VCaP (cell line): ENCODE measurements at regions not wholly inside any gene's neighbourhood (a gene's known extent, or its start where the extent isn't known, plus 50 kb on each side); places are given as distances from the start of the nearest gene placed in this dataset.
"Not testable (repeated sequence)": the region's sequence is repeated elsewhere in the genome, so short reads cannot be mapped to it uniquely, and the experiment has no call there.

Source experiments
- H3K27ac ChIP-seq: fragments of 450-650 bp; 2 replicates; pipeline ENCODE4 v1.5.1; 2017
- TF ChIP-seq, protein P1 (sequence below): fragments of 450-650 bp; conservative IDR thresholded peaks from 2 replicates; pipeline ENCODE4 v1.5.1; 2017; ENCODE audit warnings: mild to moderate bottlenecking, moderate library complexity

DNA sequence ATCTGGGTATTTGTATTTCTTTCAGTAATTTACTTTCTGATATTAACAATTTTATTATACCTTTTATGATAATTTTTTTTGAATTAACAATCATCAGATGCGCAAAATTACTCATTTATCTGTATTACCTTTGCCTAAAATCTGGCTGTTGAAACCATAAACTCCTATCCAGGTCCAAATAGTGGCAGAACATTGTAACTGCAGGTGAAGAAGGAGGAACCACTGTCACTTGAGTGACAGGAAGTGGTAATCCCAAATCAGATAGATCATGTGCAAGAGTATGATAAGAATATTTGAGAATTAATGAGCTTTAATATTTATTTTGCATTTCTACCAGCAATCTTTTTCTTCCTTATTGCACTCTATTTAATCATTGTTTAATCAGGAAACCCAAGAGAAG is 139.3 kb upstream of the TLE4 start:
- TF ChIP-seq, protein P1, sequence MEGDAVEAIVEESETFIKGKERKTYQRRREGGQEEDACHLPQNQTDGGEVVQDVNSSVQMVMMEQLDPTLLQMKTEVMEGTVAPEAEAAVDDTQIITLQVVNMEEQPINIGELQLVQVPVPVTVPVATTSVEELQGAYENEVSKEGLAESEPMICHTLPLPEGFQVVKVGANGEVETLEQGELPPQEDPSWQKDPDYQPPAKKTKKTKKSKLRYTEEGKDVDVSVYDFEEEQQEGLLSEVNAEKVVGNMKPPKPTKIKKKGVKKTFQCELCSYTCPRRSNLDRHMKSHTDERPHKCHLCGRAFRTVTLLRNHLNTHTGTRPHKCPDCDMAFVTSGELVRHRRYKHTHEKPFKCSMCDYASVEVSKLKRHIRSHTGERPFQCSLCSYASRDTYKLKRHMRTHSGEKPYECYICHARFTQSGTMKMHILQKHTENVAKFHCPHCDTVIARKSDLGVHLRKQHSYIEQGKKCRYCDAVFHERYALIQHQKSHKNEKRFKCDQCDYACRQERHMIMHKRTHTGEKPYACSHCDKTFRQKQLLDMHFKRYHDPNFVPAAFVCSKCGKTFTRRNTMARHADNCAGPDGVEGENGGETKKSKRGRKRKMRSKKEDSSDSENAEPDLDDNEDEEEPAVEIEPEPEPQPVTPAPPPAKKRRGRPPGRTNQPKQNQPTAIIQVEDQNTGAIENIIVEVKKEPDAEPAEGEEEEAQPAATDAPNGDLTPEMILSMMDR, result peak; percentile 45
- H3K27ac ChIP-seq, result no peak overlapping the region

DNA sequence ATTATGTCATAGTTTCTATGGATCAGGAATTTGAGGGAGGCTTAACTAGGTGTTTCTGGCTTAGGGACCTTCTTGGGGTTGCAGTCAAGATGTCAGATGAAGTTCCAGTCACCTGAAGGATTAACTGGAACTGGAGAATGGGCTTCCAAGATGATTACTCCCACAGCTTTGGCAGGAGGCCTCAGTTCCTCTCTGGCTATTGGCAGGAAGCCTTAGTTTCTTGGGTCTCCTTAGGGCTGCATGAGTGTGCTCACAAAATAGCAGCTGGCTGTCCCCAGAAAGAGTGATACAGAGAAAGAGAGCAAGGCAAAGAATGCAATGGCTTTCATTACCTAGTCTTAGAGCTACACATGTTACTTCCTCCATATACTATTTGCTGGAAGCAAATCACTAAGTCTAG is 138.1 kb upstream of the TLE4 start:
- no peak overlapping the region for H3K27ac ChIP-seq
- TF ChIP-seq, protein P1, result no peak

DNA sequence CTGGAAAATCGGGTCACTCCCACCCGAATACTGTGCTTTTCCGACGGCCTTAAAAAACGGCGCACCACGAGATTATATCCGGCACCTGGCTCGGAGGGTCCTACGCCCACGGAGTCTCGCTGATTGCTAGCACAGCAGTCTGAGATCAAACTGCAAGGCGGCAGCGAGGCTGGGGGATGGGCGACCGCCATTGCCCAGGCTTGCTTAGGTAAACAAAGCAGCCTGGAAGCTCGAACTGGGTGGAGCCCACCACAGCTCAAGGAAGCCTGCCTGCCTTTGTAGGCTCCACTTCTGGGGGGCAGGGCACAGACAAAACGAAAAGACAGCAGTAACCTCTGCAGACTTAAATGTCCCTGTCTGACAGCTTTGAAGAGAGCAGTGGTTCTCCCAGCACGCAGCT is 132.5 kb upstream of the TLE4 start:
- not testable (repeated sequence) for H3K27ac ChIP-seq

DNA sequence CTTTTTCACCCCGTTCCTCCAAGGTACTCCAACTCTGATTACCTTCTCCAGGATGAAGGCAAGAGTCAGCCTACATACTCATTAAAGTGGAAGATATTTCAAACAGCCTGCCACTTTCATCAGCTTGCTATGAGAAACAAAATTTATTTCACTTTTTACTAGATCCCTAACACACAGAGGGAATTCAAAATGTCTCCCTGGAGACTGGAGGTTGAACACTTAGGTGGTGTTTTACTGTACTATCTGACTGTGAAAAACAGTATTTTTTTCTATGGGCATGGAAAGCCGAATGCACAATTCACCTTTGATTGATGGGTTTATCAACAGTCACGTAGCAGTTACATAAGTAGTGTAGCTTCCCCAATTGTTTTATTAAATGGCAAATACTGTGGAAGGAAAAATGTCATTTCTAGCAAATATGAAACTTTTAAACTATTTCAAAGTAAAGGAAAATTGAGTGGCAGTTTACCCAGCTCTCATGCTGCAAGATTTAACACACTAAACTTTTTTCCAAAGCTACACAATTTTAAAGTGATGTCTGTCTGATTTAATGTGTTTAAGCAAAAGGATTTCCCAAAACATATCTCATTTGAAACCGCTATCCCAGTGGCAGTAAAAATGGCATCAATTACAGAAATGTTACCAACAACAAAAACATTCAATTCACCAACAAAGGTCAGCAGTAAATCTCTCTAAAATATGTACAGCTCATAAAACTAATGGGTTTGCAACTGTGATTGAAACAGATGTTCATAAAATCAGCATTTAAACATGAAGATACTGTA is 125.0 kb upstream of the TLE4 start:
- TF ChIP-seq, protein P1, result no peak
- H3K27ac ChIP-seq, result no peak overlapping the region

DNA sequence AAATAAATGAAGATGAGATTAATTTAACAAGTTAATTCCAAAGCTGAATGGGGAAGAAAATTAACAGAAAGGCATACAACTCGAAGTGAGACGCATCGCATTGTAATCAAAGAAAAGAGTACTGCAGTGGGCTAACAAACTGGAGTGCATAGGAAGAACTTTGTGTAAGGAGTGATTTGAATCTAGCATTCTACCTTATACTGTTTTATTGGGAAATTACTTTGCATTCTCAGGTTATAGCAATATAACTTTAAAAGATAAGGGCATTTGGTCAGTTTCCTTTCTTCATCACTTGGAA is 124.5 kb upstream of the TLE4 start:
- no peak overlapping the region for H3K27ac ChIP-seq

DNA sequence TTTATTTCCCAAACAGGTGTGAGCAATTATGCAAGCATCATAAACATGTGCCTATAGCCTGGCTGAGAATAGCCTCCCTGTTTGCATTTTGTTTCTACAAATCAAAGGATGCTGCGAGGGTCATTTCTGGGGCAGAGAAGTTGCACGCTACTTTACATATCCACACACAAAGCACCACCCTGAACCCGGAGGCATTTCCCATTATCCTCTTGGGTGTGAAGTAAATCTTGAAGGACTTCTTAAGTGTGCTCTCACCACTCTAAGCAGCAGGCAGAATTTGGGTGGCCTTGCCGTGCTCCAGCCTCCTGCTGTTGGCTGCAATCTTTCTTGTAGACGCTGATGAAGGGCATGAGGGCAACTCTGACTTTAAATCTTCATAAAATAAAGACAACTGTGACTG is 124.0 kb upstream of the TLE4 start:
- H3K27ac ChIP-seq, result no peak overlapping the region
- TF ChIP-seq, protein P1, result no peak

More for the DNA sequence above, 124.5 kb upstream of the TLE4 start:
- TF ChIP-seq, protein P1, result no peak

DNA sequence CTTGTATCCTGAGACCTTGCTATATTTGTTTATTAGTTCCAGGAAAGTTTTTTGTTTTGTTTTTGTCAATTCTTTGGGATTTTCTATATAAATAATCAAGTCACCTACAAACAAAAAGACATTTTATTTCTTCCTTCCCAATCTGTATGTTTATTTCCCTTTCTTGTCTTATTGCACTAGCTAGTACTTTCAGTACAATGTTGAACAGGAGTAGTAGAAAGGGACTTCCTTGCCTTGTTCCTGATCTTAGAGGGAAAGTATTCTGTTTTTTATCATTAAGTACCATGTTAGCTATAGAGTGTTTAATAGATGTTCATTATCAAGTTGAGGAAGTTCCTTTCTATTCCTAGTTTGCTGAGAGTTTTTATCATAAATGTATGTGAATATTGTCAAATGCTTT is 119.5 kb upstream of the TLE4 start:
- TF ChIP-seq, protein P1, result no peak
- H3K27ac ChIP-seq, result no peak overlapping the region

DNA sequence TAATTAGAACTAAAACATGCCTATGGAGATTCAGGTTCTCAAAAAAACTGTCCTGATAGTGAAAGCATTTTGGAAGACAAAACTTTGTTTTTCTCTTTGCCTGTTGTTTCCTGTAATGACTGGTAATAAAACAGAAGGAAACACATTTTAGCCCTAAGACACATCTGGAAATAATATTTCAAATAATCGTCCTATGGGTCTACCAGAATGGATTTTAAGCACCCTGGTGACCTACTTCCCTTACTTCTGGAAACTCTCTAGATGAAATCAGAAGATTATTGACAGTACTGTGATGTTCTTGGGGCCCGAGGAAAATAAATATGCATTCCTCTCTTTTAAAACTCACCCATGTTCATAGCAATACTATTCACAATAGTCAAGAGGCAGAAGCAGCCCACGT is 110.1 kb upstream of the TLE4 start:
- no peak overlapping the region for H3K27ac ChIP-seq
- TF ChIP-seq, protein P1, result no peak
